22Rv1 (cell line): ENCODE measurements at regions not wholly inside any gene's neighbourhood (a gene's known extent, or its start where the extent isn't known, plus 50 kb on each side); places are given as distances from the start of the nearest gene placed in this dataset.

Source experiments
- ZFX ChIP-seq: fragments of 450-650 bp; IDR thresholded peaks from 2 replicates; pipeline ENCODE4 v1.6.1; 2017; ENCODE audit warnings: antibody characterized with exemption, borderline replicate concordance
- TF ChIP-seq, protein P1 (sequence below): fragments of 450-650 bp; IDR thresholded peaks from 2 replicates; pipeline ENCODE4 v1.5.1; 2017; ENCODE audit warnings: mild to moderate bottlenecking

DNA sequence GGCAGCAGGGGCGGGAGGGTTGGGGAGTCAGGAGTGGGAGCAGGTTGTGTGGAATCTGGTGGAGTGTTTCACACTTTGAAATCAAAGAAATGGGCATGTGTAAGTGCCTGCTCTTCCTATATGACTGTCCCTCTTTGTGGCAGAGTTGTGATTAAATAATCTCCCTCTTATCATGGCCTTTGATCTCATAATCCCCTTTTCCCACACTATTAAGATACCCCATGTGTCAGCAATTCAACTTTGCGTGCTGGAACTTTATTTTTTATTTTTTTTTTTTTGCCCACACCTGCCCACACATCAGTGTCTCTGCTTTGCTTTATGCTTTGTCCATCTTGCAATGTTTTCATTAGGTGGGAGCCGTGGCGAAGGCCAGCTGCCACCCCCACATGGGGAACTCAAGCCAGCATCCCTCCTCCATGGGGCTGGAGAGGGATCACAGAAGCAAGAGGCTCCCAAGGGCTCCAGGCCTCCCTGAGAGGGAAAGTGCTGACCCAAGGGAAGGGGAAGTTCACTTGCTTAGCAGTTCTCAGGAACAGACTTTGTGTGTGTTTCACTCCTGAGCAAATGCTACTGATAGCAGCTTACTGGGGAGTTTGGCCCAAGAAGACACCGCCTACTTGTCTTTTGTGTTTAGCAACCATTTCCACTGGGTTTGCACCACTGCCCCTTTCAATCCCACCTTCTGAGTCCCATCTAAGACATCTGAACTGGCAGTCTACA lies 243.4 kb downstream of the BCL11A start:
- TF ChIP-seq, protein P1, sequence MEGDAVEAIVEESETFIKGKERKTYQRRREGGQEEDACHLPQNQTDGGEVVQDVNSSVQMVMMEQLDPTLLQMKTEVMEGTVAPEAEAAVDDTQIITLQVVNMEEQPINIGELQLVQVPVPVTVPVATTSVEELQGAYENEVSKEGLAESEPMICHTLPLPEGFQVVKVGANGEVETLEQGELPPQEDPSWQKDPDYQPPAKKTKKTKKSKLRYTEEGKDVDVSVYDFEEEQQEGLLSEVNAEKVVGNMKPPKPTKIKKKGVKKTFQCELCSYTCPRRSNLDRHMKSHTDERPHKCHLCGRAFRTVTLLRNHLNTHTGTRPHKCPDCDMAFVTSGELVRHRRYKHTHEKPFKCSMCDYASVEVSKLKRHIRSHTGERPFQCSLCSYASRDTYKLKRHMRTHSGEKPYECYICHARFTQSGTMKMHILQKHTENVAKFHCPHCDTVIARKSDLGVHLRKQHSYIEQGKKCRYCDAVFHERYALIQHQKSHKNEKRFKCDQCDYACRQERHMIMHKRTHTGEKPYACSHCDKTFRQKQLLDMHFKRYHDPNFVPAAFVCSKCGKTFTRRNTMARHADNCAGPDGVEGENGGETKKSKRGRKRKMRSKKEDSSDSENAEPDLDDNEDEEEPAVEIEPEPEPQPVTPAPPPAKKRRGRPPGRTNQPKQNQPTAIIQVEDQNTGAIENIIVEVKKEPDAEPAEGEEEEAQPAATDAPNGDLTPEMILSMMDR: no peak
- TF ChIP-seq ZFX: no peak
